NCI-H1417 treated with DMSO at 0.1 percent for 48 hours (cell line): ENCODE measurements at regions not wholly inside any gene's neighbourhood (a gene's known extent, or its start where the extent isn't known, plus 50 kb on each side); places are given as distances from the start of the nearest gene placed in this dataset.

Experiments
- DNase-seq: peaks from one replicate; lab custom pipeline; 2025; lab: John Stamatoyannopoulos, UW

DNA sequence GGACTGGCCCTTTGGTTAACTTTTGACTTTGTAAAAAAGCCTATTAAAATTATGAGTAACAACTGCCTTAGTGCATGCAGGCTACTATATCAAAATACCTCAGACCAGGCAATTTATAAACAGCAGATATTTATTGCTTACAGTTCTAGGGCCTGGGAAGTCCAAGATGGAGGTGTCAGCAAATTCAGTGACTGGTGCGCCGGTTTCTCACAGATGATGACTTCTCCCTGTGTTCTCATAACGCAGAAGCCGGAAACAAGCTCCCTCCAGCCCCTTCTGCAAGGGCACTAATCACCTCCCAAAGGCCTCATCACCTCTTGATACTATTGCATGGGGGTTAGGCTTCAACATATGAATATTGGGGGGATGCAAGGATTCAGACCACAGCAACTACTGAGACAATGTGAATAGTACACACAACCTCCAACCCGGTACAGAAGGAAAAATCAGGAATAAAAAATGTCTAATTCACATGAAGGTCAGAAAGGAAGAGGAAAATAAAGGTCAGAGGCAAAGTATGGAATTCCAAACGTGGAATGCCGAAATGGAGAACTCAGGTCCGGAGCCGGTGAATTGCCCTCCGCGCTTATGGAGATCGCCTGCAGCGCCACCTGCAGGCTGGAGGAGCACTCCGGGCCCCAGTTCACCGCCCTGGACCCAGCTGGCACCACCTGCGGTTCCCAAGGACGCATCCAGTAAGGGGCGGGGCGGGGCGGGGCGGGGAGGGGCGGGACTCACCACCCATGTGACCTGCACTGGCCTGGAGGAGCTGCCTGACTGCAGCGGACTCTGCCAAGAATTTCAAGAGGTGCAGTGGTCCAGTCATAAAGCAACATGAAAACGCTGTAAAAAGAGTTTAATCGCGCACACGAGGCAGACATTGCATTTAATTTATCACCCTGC, 203.4 kb downstream of the KIF26A start:
- DNase-seq, result no peak

DNA sequence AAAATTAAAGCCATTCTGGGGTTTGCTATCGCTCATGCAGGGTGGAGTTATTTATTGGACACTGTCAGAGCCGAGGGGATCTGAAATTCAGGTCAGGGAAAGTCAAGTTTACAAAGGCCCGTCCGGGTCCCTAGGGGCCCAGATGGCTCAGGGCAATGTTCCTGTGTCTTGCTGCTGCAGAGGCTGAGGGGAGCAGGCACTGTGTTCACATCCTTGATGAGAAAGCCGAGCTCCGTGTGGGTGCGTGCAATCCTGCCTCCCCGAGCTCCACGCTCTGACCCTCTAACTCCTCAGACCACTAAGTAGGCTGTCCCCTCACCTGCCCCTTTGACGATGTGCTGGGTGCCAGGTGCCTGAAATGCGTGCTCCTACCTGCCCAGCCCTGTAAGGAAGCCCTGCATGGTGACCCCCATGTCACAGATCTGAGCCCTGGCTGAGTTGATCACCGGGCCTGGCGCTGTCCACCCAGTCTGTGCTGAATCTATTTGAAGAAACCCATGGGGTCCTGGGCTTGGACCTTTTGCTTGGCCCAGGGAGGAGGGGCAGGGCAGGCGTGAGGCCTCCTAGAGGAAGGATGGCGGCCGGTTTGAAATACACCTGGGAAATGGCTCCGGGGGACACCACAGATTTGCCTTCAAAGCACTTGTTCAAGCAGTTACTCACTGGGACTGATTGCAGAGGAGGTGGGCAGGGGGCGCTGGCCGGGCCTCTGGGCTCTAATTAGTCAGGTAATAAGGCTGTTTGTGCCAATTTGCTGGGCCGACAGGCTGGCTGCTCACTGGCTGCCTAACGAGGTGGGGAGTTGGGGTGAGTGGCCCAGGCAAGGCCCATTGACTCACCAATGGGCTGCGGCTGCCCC, 204.3 kb downstream of the KIF26A start:
- no peak for DNase-seq

DNA sequence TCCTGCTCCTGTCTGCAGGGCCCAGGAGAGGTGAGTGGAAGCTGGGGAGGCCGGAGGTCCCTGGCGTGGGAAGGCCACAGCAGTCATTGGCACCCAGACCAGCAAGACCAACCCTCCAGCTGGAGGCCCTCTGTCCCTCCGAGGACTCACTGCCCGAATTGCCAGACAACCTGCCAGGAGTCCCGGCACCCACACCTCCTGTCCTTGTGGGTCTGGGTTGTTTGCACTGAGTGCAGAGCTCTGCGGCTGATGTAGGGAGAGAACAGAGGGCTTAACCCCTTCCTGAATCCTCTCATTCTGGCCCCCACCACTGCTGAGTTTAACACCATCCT, 204.9 kb downstream of the KIF26A start:
- no peak for DNase-seq

DNA sequence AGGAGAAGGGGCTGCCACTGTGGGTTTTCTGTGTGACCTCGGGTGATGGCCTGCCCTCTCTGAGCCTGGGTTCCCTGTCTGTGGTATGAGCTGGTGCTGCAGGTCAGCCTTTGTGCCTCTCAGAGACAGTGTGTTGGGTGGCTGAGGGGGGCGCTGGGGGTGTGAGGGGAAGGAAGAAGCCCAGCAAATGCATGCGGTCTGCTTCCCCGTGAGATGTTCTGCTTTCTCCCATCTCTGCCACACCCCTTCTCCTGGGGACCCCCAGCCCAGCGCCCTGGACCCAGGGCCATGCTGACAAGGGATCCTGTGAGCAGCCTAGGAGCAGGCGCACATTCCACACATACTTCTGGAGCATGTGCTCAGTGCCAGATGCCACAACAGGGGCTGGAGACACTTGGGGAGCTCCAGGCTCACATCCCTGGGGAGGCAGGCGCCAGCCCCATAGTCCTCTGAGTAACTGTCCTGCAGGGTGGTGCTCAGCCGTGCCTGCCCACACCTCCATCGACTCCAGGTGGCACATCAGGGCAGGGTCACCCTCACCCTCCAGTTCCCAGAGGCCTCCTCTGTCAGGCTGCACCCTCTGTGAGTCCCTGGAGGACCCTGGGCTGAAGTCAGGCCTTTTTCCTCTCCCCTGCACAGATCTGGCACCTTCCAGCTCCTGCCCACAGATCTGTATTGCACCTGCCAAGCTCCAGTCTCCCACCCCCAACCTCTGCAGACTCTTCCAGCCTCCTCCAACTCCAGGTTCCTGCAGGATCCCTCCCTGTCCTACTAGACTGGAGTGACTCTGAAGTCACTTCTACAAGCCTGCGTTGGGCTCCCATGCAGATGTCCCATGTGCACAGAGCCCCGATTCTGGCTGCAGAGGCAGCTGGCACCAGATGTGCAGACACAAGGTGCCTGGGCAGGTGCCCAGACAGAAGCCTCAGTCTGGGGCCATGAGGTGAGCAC, 205.6 kb downstream of the KIF26A start:
- DNase-seq, result no peak

DNA sequence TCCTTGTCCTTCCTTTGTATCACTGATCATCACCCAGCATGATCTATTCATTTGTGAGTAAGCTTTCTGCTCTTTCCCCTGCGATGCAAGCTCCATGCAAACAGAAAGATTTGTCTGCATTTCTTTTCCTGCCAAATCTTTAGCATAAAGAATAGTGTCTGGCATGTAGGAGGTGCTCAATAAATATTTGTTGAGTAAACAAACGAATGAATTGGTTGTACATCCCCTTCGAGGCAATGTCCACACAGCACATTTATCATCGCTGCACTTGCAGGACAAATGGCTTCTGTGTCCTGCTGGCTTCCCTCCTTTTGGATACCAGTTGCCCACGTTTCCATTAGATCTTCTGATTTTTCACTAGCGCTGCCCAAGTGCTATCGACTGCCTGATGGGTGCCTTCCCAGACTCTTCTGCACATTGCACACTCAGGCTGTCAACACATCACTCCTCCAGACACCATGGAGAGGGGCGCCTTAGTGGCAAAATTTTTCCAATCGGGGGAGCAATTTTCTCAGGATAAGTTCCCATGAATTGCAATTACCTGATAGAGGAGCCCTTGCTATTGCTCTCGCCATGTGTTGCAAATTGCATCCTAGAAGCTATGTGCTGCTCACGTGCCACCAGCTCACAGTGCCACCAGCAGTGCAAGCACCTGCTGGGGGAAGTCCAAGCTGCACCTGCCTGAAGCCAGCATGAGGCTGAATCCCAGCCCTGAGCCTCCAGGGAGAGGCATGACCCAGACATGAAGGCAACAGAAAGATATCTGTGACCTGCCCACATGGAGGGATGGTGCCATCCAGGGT, 206.6 kb downstream of the KIF26A start:
- DNase-seq, result peak; percentile 63

DNA sequence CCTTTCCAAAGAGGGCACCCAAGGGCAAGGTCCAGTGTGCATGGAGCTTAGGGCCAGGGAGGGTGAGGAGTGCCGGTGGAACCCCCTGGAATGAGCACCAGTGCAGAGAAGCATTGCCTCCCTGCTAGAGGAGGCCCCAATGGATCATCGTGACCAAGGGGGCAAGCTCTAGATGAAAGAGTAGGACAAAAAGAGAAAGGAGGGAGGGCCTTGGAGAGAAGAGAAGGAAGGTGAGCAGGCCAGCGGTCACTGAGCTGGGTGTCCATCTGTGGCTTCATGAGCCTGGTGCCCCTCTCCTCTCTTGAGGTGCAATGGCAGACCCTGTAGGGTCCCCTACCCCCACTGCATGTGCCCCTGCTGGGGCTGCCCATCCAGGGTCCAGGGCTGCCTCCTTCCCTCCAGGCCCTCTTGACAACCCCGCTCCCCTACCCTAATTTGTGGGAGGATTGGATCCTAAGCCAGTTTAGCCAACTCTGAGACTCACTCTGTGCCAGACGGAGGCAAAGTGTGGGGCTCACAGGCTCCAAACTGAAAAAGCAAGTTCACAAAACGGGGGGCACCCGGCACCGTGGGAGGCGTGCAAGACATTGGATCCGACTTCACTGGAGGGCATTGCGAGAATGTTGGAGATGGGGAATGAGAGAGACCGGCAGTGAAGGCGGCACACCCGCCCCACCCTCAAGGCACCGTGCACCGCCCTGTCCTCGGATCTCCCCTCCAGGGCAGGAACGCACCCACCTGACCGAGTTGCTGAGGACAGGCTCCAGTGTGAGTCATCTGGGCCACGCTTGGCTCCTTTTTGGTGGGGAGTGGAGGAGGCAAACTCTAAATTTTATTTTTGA, 207.5 kb downstream of the KIF26A start:
- DNase-seq, result no peak

DNA sequence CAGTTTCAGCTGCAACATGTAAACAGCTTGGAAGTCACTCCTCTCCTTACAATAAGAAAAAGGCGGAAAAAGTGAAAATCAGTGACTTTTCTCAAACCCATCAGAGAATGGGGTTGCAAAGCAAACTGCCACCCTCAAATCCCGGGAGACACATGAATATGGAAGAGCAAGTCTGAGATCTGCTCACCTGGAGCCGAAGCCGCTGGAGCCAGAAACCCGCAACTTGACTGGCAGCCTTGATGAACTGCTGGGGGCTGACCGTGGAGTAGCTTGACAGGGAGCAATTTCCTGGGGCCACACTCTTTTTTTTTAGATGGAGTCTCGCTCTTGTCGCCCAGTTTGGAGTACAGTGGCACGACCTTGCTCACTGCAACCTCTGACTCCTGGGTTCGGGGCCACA, 208.2 kb downstream of the KIF26A start:
- DNase-seq, result no peak

DNA sequence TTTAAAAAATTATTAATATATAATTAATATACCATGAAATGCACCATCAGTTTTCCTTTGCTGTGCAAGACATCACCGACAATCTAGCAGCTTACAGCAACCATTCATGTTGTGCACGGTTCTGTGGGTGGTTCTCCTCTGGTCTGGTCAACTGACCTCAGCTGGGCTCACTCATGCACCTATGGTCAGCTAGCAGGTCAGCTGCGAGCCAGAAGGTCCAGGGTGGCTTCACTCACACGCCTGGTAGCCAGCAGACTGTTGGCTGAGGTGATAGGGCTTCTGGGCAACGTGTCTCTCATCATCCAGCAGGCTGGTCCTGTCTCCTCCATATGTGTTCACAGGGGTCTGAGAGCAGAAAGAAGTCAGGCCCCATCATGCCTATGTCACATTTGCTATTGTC, 210.4 kb downstream of the KIF26A start:
- DNase-seq, result no peak

DNA sequence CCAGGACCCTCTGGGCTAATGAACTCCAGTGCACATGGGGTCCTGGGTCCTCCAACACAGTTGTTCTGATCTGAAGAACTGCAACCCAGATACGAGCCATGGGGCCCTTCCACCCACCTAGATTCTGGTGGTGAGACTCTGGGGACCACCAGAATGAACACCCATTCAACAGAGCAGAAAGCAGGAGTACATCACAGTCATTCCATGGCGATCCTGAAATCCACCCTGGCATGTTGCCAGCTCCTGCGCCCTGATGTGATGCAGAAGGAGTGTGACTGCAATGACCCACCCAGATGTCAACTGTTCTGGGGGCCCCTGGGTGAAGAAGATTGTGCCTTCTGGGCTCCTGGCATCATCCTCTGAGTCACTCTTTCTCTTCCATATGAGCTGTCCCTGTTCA, 211.6 kb downstream of the KIF26A start:
- no peak for DNase-seq

DNA sequence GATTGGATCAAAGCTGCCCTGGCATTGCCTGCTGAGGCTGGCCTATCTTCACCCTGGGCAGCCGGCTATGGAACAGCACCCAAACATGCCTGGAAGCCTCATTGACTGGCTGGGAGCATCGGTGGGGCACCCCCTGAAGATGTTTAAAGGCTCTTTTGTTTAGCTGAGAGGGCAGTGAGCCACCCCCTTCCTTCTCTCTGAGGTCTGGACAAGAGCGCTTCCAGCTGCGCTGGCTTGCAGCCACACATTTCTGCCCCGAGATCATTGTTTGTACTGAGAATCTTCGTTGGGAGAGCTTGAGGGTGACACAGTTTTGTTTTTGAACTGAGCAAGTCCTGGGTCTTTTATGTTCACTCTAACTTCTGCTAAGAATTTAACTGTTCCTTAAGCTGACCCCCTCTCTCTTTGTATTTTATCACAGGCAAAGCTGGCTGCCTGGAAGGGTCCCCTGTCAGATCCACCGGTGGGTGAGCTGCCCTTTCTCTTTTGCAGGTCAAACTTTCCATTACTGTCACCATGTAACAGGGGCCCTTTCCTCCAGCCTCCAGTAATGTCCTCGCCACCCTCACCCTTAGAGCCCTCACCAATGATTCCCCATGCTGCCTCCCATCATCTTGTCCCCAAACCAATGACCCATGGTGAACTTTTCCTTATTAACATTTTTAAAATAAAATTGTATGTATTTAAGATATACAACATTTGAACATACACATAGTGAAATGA, 212.2 kb downstream of the KIF26A start:
- DNase-seq, result peak; percentile 7

DNA sequence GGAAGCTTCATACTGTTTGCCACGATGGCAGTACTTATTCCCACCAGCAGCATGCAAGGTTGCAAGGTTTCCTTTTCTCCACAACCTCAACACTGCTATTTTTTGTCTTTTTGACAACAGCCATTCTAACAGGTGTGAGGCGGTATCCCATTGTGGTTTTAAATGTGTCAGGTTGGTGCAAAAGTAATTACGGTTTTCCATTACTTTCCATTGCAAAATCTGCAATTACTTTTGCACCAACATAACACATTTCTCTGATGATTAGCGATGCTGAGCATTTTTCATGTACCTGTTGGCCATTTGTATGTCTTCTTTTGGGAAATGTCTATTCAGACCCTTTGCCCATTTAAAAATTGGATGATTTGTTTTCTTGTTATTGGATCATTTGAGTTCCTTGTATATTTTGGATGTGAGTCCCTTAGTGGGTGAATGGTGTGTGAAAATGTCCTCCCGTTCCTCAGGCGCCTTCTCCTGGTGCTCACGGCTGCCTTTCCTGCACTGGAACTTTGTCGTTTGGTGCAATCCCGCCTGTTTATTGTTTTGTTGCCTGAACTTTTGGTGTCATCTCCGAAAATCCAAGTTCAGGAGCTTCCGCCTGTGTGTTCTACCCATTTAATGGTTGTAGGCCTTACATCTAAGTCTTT, 213.6 kb downstream of the KIF26A start:
- DNase-seq, result no peak

DNA sequence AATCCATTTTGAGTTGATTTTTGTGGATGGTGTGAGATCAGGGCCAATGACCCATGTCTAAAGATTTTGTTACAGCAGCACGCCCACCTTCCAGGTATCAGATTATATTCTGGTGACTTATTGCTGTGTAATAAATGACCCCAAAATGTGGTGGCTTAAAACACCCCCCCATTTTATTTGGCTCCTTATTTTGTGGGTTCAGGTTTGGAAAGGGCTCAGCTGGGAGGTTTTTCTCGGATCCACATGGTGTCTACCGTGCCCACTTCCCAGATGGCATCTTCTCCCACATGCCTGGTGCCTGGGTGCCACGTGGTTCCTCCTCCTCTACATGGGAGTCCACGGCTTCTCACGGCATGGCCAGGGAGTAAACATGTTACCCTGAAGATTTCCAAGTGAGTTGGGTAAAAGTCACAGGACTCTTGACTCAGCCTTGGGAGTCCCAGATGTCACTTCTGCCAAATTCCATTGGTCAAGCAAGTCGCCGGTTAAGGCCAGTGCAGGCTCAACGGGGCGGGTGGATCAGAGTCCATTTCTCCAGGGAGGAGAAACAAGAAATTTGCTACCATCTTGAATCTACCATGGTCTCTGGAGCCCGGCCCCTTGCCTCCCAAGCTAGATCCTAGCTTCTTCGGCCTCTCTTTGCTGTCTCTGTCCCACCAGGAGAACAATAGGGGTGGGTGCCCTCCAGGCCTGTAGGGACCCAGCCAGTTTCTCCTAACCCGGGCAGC, 214.3 kb downstream of the KIF26A start:
- DNase-seq, result no peak

DNA sequence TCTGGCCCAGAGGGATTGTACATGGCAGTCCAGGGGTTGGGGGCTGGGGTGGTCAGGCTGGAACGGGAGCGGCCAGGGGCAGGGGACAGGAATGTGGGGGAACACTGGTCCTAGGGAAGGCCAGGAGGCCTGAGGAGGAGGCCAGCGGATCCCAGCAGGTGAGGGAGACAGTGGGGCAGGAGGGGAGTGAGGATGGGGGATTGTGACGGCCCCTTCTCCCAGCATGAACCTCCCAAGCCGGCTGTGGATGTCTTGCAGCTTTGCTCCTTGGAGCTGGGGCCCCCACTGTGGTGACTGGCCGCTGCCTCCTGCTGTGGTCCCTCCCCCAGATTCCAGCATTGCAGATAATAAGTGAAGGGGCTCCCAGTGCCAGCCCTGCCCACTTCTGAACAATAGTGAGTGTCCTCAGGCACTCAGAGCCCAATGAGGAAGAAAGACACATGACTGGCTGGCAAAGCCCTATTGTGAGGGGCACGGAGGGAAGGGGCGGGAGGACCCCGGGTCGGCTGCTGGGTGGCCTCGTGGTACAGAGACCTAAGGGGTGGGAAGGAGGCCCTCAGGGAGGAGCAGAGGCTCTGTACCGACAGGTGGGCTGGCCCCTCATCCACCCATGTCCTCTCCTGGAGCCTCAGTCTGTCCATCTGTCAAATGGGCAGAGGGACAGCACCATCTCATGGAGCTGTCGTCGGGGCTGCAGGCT, 215.0 kb downstream of the KIF26A start:
- DNase-seq, result no peak

DNA sequence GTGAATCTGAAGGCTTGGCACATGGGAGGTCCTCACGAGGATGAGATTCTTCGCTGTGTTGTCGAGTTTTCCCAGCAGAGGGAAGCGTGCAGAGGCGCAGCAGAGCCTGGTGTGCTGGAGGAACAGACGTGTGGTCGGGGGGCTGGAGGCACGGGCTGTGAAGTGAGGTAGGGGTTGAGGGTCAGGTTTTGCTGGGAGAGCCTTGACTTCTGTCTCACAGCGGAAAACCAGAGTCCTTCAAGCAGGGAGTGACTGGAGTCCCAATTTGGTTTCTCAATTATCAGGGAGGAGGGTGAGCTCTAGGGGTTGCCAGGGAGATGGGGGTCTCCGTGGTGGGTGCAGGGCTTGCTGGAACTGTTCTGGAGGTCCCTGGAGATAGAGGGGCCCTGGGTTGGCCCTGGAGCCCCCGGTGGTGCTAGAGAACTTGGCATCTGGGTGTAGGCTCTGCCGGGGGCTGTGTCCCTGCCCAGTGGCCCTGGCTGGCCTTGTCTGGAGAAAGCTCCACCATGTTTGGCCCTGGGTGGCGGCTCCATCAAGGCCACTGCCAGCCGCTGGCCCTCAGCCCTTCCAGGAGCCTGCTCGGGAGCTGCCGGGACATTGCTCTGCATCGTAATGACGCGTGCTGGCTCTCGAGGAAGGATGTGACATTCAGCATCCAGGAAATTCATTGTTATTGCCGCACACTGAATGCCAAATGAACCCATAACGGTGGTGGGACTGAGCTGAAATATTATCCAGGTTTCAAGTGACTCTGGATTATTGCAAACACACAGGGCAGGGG, 215.7 kb downstream of the KIF26A start:
- no peak for DNase-seq

DNA sequence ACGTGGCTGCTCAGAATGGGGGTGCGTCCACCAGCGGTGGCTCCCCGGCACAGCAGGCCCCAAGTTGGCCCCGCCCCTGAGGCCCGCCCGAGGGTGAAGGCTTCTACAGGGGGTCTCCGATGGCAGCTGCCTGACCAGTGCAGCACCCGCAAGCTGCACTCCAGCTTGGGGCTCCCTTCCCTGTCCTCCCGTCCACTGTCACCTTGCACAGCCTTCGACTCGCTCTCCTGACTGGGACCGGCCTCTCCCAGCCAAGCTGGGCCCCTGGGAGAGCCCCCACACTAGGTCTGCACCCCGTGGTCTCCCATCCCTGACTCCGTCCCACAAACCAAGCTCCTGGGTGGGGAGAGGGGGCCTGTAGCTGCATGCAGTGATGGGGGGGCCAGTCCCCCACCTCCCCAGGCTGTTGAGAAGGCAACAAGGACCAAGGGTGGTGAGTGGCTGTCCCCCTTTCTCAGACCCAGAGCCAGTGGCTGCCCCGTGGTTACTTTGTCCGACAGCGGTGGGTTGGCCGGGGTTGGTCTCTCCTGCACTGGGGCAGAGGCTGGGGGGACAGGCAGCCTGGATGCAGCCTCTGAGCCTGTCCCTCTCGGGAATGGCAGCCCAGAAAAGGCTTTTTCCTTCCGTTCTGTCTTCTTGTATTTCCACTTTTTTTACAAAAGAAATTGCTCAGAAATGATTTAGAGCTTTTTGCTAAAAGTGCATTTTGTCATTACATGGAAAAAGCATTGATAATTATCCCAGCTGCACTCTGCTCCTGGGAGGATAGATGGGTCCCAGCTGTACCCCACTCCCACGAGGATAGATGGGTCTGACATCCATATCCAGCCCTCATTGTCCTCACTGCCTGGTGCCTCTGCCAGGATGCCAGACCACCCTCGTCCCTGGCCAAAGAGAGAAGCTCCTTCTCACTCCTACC, 217.0 kb downstream of the KIF26A start:
- no peak for DNase-seq
